Osteocyte (in vitro differentiated cells): ENCODE measurements at regions not wholly inside any gene's neighbourhood (a gene's known extent, or its start where the extent isn't known, plus 50 kb on each side); places are given as distances from the start of the nearest gene placed in this dataset.

ENCODE experiments used
- DNase-seq: peaks from one replicate; pipeline ENCODE4 v3.0.0; 2021; ENCODE audit warnings: mixed read lengths; ENCODE audit not compliant: unreplicated experiment; ENCODE audit errors: extremely low spot score
- H3K27ac Mint-ChIP-seq: one replicate; pipeline ENCODE4 v1.8.0; 2021; ENCODE audit warnings: mild to moderate bottlenecking, mixed read lengths; ENCODE audit not compliant: unreplicated experiment
- H3K27me3 Mint-ChIP-seq: one replicate; pipeline ENCODE4 v1.8.0; 2021; ENCODE audit warnings: mixed read lengths; ENCODE audit not compliant: unreplicated experiment
- H3K36me3 Mint-ChIP-seq: one replicate; pipeline ENCODE4 v1.8.0; 2021; ENCODE audit warnings: mixed read lengths; ENCODE audit not compliant: unreplicated experiment
- H3K4me1 Mint-ChIP-seq: one replicate; pipeline ENCODE4 v1.8.0; 2021; ENCODE audit warnings: mixed read lengths; ENCODE audit not compliant: unreplicated experiment
- H3K4me3 Mint-ChIP-seq: one replicate; pipeline ENCODE4 v1.8.0; 2021; ENCODE audit warnings: mild to moderate bottlenecking, moderate library complexity, mixed read lengths; ENCODE audit not compliant: unreplicated experiment
- H3K9me3 Mint-ChIP-seq: one replicate; pipeline ENCODE4 v1.8.0; 2021; ENCODE audit warnings: mixed read lengths; ENCODE audit not compliant: unreplicated experiment
- TF ChIP-seq, protein P1 (sequence below): fragments of 200-600 bp; sonication (generic); IDR thresholded peaks from 2 replicates; pipeline ENCODE4 v1.5.0; 2021; ENCODE audit warnings: antibody characterized with exemption, mild to moderate bottlenecking, moderate library complexity

DNA sequence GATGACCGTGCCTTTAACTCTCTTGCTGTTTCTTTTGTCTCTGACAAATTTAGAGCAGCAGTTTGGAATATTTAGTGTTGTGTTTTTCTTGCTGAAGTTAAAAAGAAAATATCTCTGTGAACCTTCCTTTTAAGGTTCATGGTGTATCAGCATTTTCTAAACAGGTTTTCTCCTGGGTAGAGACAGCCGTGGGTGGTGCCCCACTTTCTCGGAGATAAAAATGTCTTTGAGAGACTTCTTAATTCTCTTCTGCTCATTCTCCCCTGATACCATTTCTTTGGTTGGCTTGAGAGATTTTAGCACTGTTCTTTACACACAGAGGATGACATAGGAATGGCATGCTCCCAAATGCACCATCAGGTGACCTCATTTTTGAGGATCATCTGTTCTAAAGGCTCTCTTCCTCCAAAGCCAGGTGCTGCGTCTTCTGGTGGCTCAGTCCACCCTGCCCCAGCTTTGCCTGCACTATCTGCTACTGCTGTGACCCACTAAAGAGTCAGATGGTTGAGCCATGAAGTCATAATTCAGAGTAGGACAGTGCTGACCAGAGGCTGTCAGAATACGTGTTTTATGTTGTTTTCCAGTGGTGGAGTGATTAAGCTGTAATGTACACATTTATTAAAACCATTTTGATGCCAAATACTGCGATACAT lies 90.3 kb upstream of the SLC10A2 start:
- DNase-seq, result no peak
- TF ChIP-seq, protein P1, sequence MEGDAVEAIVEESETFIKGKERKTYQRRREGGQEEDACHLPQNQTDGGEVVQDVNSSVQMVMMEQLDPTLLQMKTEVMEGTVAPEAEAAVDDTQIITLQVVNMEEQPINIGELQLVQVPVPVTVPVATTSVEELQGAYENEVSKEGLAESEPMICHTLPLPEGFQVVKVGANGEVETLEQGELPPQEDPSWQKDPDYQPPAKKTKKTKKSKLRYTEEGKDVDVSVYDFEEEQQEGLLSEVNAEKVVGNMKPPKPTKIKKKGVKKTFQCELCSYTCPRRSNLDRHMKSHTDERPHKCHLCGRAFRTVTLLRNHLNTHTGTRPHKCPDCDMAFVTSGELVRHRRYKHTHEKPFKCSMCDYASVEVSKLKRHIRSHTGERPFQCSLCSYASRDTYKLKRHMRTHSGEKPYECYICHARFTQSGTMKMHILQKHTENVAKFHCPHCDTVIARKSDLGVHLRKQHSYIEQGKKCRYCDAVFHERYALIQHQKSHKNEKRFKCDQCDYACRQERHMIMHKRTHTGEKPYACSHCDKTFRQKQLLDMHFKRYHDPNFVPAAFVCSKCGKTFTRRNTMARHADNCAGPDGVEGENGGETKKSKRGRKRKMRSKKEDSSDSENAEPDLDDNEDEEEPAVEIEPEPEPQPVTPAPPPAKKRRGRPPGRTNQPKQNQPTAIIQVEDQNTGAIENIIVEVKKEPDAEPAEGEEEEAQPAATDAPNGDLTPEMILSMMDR, result no peak
- H3K36me3 Mint-ChIP-seq, result no peaks in the 10 kb centered on the region
- no peaks in the 10 kb centered on the region for H3K4me1 Mint-ChIP-seq
- H3K4me3 Mint-ChIP-seq, result no peak overlapping the region
- no peaks in the 10 kb centered on the region for H3K9me3 Mint-ChIP-seq
- no peak overlapping the region for H3K27ac Mint-ChIP-seq
- peaks cover 46% of the 10 kb centered on the region for H3K27me3 Mint-ChIP-seq

DNA sequence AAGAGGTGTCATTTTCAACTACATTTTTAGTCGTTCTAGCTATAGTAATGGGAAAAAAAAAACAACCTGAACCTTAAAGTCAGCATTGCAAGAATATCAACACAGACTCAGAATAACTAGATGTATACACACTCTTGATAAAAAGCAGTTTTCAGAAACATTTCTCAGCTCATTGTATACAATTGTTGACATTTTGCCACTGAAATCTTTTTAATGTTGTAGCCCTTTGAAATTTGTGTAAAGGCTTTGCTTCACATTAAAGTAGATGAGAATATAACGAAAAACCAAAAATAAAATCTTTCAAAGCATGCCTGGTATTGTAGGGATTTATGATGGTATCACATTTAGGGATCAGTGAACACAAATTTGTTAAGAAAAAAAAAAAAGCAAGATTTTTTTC lies 87.2 kb upstream of the SLC10A2 start:
- Mint-ChIP-seq H3K4me1 (no peaks in the 10 kb centered on the region), H3K27ac (no peak overlapping the region), H3K27me3 (peaks cover 35% of the 10 kb centered on the region), H3K9me3 (no peaks in the 10 kb centered on the region), H3K36me3 (no peaks in the 10 kb centered on the region), H3K4me3 (no peak overlapping the region)
- TF ChIP-seq, protein P1, result no peak
- no peak for DNase-seq

DNA sequence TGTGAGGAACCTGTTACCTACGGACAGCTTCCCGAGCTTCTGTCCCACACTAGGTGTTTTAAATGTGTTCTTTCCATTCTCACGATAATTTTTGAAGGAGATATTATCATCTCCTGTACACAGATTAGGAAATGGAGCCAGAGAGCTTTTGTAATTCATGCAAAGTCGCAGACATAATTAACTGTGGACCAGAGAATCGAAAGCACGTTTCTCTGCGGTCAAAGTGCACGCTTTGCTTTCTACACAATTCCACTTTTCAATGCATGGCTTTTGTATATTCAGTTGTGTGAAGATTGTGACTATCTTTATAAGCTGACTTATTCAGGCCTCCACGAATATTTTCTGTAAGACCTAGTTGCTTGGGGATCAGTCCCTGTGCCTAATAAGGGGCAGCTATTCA lies 81.7 kb upstream of the SLC10A2 start:
- Mint-ChIP-seq H3K36me3 (no peaks in the 10 kb centered on the region), H3K9me3 (no peaks in the 10 kb centered on the region), H3K4me3 (no peak overlapping the region), H3K27me3 (peaks cover 14% of the 10 kb centered on the region), H3K4me1 (no peaks in the 10 kb centered on the region), H3K27ac (no peak overlapping the region)
- TF ChIP-seq, protein P1, result no peak
- no peak for DNase-seq

DNA sequence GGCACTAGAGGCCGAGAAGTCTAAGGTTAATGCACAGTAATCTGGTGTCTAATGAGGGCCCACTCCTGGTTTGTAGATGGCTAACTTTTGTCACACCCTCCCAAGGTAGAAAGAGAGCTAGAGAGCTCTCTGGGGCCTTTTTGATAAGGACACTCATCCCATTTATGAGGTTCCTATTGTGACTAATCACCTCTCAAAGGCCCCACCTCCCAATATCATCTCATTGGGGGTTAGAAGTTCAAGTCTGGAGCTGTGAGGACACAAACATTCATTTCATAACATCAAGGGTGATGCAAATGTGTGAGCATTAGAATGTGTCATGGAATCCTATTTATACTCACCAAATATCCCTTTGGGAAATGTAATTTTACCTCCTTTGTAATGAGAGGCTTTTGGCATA lies 79.2 kb upstream of the SLC10A2 start:
- peaks cover 18% of the 10 kb centered on the region for H3K27me3 Mint-ChIP-seq
- no peak overlapping the region for H3K27ac Mint-ChIP-seq
- TF ChIP-seq, protein P1, result no peak
- no peak for DNase-seq
- H3K4me3 Mint-ChIP-seq, result no peak overlapping the region
- no peaks in the 10 kb centered on the region for H3K36me3 Mint-ChIP-seq
- H3K9me3 Mint-ChIP-seq, result no peaks in the 10 kb centered on the region
- no peaks in the 10 kb centered on the region for H3K4me1 Mint-ChIP-seq

DNA sequence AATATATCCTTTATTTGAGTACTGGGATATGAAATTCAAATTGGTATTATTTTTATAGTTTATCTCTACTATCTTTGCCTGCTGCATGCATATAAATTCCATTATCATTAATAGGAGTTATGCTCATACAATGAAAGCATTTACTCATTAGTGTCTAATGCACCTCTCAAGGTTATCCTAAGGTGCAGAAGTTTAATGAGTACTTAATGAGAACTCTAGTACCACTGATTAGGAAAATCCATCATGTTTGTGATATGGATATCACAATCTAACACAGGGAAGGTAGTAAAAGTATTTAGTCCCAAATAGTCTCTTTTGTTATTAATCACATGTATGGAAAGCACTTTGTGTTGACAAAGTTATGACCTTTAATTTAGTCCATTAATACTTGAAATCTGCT lies 77.2 kb upstream of the SLC10A2 start:
- Mint-ChIP-seq H3K4me3 (no peak overlapping the region), H3K27ac (no peak overlapping the region), H3K9me3 (no peaks in the 10 kb centered on the region), H3K36me3 (no peaks in the 10 kb centered on the region), H3K4me1 (no peaks in the 10 kb centered on the region), H3K27me3 (peaks cover 20% of the 10 kb centered on the region)
- no peak for DNase-seq
- TF ChIP-seq, protein P1, result no peak
